ENCODE measurements at regions not wholly inside any gene's neighbourhood (a gene's known extent, or its start where the extent isn't known, plus 50 kb on each side); places are given as distances from the start of the nearest gene placed in this dataset.

DNA sequence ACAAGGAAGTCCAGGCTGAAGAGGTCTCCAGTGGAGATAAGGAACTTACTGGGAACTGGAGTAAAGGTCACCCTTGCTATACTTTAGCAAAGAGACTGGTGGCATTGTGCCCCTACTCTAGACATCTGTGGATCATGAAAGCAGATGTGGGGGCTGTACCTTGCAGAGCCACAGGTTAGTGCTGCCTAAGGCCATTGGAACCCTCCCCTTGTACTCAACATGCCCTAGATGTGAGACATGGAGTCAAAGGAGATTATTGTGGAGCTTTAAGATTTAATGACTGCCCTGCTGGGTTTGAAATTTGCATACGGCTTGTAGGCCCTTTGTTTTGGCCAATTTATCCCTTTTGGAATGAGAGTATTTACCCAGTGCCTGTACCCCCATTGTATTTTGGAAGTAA is 397.3 kb upstream of the GRIN3A start:
- intact Hi-C loops (cut with micrococcal nuclease): no loop called here
- ChIA-PET CTCF (no interaction called here), POLR2A (no interaction called here)
- Histone ChIP-seq H3K4me3 (ENCODE audit: control extremely low read depth in 1 of 5, extremely low read depth in 1 of 5, insufficient read depth in 1 of 5, low read depth in 2 of 5, low read length in 4 of 5) (no peak overlapping the region), H3K36me3 (replicated peaks in 1 of 2; ENCODE audit: control extremely low read depth in 1 of 2, control insufficient read depth in 1 of 2, extremely low read depth in 1 of 2, insufficient read depth in 2 of 2, low read length in 1 of 2) (no peaks in the 10 kb centered on the region), H3K4me1 (ENCODE audit: control insufficient read depth in 2 of 2, insufficient read depth in 2 of 2, low read length in 2 of 2) (no peaks in the 10 kb centered on the region), H3K4me2 (replicated peaks; ENCODE audit: low read depth, low read length, poor library complexity, severe bottlenecking) (no peak overlapping the region), H3K79me2 (ENCODE audit: control insufficient read depth, insufficient read depth, low read length) (no peaks in the 10 kb centered on the region), H2AFZ (ENCODE audit: insufficient read depth, low read depth, low read length, poor library complexity, severe bottlenecking) (no peak overlapping the region), H4K20me1 (ENCODE audit: control insufficient read depth, insufficient read depth, low read length, poor library complexity, severe bottlenecking) (no peaks in the 10 kb centered on the region), H3K9me3 (ENCODE audit: control extremely low read depth in 1 of 3, control insufficient read depth in 2 of 3, insufficient read depth in 1 of 3, low read length in 2 of 3) (peaks cover 0 to 3% (median 0%) of the 10 kb centered on the region in 3 donors), H3K27me3 (replicated peaks in 1 of 4; ENCODE audit: control extremely low read depth in 1 of 4, control insufficient read depth in 3 of 4, insufficient read depth in 4 of 4, low read length in 3 of 4) (no peaks in the 10 kb centered on the region), H3K9ac (ENCODE audit: low read length) (no peak overlapping the region), H3K27ac (ENCODE audit: low read length in 2 of 2) (no peak overlapping the region)
- no CpG with 5 or more reads among the region's 1 CpG for WGBS (ENCODE audit: insufficient coverage)
- H3K9me3 Mint-ChIP-seq (ENCODE audit: insufficient read depth): peaks cover 3% of the 10 kb centered on the region
- H3K27me3 Mint-ChIP-seq: no peaks in the 10 kb centered on the region
- H3K27ac Mint-ChIP-seq: no peak overlapping the region
- H3K4me3 Mint-ChIP-seq: no peak overlapping the region
- ATAC-seq (ENCODE audit: low read depth): no peak
- DNase-seq: no peak
- no peaks in the 10 kb centered on the region for H3K4me1 Mint-ChIP-seq
- TF ChIP-seq, protein P1, sequence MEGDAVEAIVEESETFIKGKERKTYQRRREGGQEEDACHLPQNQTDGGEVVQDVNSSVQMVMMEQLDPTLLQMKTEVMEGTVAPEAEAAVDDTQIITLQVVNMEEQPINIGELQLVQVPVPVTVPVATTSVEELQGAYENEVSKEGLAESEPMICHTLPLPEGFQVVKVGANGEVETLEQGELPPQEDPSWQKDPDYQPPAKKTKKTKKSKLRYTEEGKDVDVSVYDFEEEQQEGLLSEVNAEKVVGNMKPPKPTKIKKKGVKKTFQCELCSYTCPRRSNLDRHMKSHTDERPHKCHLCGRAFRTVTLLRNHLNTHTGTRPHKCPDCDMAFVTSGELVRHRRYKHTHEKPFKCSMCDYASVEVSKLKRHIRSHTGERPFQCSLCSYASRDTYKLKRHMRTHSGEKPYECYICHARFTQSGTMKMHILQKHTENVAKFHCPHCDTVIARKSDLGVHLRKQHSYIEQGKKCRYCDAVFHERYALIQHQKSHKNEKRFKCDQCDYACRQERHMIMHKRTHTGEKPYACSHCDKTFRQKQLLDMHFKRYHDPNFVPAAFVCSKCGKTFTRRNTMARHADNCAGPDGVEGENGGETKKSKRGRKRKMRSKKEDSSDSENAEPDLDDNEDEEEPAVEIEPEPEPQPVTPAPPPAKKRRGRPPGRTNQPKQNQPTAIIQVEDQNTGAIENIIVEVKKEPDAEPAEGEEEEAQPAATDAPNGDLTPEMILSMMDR (IDR thresholded peaks at IDR 0.05): no peak
- TF ChIP-seq EZH2 (IDR thresholded peaks at IDR 0.05; ENCODE audit: borderline replicate concordance, insufficient read depth, low read depth, low read length, poor library complexity, severe bottlenecking): no peak

DNA sequence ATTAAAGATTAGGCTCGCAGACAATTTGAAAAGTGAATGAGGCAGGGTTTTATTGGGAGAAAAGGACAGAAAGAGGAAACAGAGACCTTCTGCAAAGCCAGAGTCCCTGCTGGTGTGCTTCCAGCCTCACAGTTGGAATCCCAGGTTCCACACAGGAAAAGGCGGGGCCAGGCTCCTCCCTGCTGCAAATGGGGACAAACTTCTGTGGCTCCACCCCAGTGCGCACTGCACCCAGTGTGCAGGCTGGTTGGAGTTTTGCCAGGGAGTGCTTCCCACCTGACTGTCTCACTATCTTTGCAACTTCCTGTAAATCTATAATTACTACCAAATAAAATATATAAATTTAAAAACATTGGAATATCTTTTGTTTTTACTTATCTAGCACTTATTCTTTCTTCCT is 386.0 kb upstream of the GRIN3A start:
- no peak overlapping the region for H3K9ac ChIP-seq (ENCODE audit: low read length)
- H3K9me3 Mint-ChIP-seq (ENCODE audit: insufficient read depth): peaks cover 2% of the 10 kb centered on the region
- no peak overlapping the region for H3K4me2 ChIP-seq (replicated peaks; ENCODE audit: low read depth, low read length, poor library complexity, severe bottlenecking)
- ChIA-PET POLR2A (no interaction called here), CTCF (no interaction called here)
- ATAC-seq (ENCODE audit: low read depth) (no peak), DNase-seq (no peak)
- no peaks in the 10 kb centered on the region for H3K4me1 ChIP-seq (ENCODE audit: control insufficient read depth in 2 of 2, insufficient read depth in 2 of 2, low read length in 2 of 2)
- WGBS (ENCODE audit: insufficient coverage): 70% methylated on average over 2 of the region's 3 CpGs
- intact Hi-C loops (cut with micrococcal nuclease): no loop called here
- no peak overlapping the region for H3K27ac ChIP-seq (ENCODE audit: low read length in 2 of 2)
- no peaks in the 10 kb centered on the region for H3K4me1 Mint-ChIP-seq
- TF ChIP-seq, protein P1 (IDR thresholded peaks at IDR 0.05): no peak
- TF ChIP-seq EZH2 (IDR thresholded peaks at IDR 0.05; ENCODE audit: borderline replicate concordance, insufficient read depth, low read depth, low read length, poor library complexity, severe bottlenecking): no peak
- H4K20me1 ChIP-seq (ENCODE audit: control insufficient read depth, insufficient read depth, low read length, poor library complexity, severe bottlenecking): no peaks in the 10 kb centered on the region
- H3K4me3 Mint-ChIP-seq: no peak overlapping the region
- no peaks in the 10 kb centered on the region for H3K9me3 ChIP-seq (ENCODE audit: control extremely low read depth in 1 of 3, control insufficient read depth in 2 of 3, insufficient read depth in 1 of 3, low read length in 2 of 3)
- H2AFZ ChIP-seq (ENCODE audit: insufficient read depth, low read depth, low read length, poor library complexity, severe bottlenecking): no peak overlapping the region
- no peaks in the 10 kb centered on the region for H3K79me2 ChIP-seq (ENCODE audit: control insufficient read depth, insufficient read depth, low read length)
- no peaks in the 10 kb centered on the region for H3K27me3 ChIP-seq (replicated peaks in 1 of 4; ENCODE audit: control extremely low read depth in 1 of 4, control insufficient read depth in 3 of 4, insufficient read depth in 4 of 4, low read length in 3 of 4)
- no peaks in the 10 kb centered on the region for H3K27me3 Mint-ChIP-seq
- H3K27ac Mint-ChIP-seq: no peak overlapping the region
- H3K36me3 ChIP-seq (replicated peaks in 1 of 2; ENCODE audit: control extremely low read depth in 1 of 2, control insufficient read depth in 1 of 2, extremely low read depth in 1 of 2, insufficient read depth in 2 of 2, low read length in 1 of 2): no peaks in the 10 kb centered on the region
- H3K4me3 ChIP-seq (ENCODE audit: control extremely low read depth in 1 of 5, extremely low read depth in 1 of 5, insufficient read depth in 1 of 5, low read depth in 2 of 5, low read length in 4 of 5): no peak overlapping the region

All from B cell (primary cell).